Keratinocyte (primary cell): ENCODE measurements at regions not wholly inside any gene's neighbourhood (a gene's known extent, or its start where the extent isn't known, plus 50 kb on each side); places are given as distances from the start of the nearest gene placed in this dataset.

Experiments
- CTCF ChIP-seq, 3 experiments: IDR thresholded peaks in 1 of 3; conservative IDR thresholded peaks in 1 of 3; optimal IDR thresholded peaks in 1 of 3; 2 replicates in 2 of 3; 3 replicates in 1 of 3; pipeline versions ENCODE3 to v1.5.1; 2011; ENCODE audit warnings: low read length in 3 of 3, mild to moderate bottlenecking in 3 of 3, moderate library complexity in 2 of 3, control low read depth in 1 of 3, inconsistent platforms in 1 of 3; ENCODE audit not compliant: insufficient read depth in 2 of 3; ENCODE audit errors: extremely low read depth in 1 of 3
- EZH2 ChIP-seq: IDR thresholded peaks from one replicate; pipeline ENCODE4 v1.6.1; 2012; ENCODE audit warnings: inconsistent platforms, mild to moderate bottlenecking, low read length, moderate library complexity

GRCh38 chr2:33873076-33873605 is 274.0 kb upstream of the FAM98A start:
- TF ChIP-seq CTCF (optimal IDR thresholded peaks at IDR 0.05 in 1 of 3, IDR thresholded peaks at IDR 0.05 in 1 of 3, conservative IDR thresholded peaks at IDR 0.05 in 1 of 3; ENCODE audit: extremely low read depth in 1 of 3, insufficient read depth in 2 of 3, low read length in 3 of 3) = no peak
- TF ChIP-seq EZH2 = no peak
